Hematopoietic multipotent progenitor cell treated with erythropoietin and hydrocortisone succinate and interleukin-3 and kit ligand, for 4 days (in vitro differentiated cells): ENCODE measurements at regions not wholly inside any gene's neighbourhood (a gene's known extent, or its start where the extent isn't known, plus 50 kb on each side); places are given as distances from the start of the nearest gene placed in this dataset.
A peak's percentile ranks its signal among the peaks of the same experiment; 100 is the strongest.

Experiments used
- DNase-seq: peaks from one replicate; pipeline ENCODE4 v3.0.0-alpha.2; 2015

DNA sequence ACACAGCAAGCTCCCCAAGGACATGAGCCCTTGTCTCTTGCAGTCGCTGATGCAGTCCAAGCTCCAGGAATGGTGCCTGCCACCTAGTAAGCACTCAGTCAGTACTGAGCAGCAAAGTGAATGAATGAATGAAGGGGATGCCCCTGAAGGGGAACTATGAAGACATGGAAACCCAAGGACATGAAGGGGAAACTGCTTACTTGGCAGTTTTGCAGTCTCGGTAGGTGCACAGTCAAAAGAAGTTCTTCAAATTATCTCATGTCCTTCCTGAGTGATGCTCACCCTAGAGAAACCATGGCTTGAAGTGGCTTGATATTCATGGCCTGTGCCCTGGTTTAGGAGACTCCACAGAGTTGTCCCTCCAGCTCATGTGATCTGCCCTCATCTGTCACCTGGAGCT, 102.1 kb upstream of the DLX2 start:
- DNase-seq: no peak

DNA sequence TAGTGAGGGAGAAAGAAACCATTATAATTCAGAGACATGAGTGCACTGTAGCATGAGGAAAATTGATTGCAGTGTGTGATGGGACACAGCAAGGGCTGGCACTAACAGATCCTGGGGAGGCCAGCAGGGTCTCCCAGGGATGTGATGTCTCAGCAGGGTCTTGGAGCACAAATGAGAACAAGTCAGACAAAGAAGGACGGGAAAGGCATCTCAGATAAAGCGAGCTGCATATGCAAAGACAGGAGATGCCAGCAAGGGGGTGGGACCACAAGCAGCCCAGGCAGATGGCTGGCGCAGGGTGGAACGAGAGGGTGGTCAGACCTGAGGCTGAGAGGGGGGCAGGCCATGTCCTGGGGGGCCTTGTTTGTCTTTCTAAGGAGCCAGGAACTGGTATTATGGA, 102.6 kb upstream of the DLX2 start:
- no peak for DNase-seq

DNA sequence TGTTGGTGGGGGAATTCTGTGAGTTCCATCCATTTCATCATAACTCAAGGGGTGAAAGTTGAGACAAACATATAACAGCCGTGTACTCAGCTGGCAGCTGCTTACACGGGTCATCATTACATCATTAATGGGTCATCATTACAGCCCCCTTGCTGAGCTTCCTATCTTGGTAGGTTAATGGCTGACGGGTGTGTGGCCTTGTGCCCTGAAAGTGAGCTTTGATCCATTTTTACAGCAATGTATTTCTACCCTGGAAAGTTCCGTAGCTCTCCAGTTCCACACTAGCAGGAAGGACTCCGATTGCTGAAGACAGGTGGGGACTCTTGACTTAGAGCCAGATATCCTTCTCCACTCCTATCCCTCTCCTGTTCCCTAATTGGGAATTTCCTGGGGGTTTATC, 105.2 kb upstream of the DLX2 start:
- DNase-seq: no peak

DNA sequence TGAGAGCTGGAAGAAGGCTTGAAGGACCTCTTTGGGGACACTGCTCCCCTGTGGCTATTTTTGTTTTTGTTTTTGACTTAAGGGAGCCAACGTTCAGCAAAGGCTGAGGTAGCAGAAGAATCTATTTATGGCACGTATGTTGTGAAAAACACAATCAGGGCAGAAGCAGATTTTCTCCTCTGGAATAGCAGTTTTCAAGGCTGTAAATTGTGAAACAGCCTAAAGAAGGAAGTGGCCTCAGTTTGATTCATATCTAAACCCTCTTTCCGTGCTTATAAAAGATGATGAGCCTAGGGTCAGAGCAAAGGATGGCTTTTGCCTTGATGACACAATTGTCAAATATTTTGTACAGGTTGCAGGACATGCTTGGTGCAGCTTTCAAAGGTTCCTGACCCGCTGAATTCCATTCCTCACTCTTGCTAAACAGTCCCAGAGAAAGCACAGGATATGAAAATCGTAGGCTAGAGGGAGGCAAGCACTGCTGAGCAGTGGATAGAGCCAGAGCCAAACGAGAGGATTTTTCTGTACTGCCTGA, 106.2 kb upstream of the DLX2 start:
- peak; percentile 64 for DNase-seq

DNA sequence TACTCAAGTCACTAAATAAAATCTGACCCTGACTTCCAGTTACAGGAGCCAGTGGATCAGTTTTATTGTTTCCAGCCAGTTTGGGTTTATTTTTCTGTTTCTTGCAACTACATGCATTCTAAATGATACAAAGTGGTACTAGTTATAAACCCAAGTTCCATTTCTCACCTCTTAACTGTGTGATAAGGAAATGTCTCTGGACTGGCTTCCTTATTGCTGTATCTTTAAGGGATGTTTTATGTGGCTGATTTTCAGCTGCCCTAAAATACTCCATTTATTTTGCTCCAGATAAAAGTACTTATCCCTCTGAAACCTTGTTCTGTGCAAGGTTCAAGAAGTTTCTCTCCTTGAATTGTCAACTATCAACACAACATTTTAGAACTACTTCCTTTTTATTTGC, 107.9 kb upstream of the DLX2 start:
- DNase-seq: no peak

DNA sequence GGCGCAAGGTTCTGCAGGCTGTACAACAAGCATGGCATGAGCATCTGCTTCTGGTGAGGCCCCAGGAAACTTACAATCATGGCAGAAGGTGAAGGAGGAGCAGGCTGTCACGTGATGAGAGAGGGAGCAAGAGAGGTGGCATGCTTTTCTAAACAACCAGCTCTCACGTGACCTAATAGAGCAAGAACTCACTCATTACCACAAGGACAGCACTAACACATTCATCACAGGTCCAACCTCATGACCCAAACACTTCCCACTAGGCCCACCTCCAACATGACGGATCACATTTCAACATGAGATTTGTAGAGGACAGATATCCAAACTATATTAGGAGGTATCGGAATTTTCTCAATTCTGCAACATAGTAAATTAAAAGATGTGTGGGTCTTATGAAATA, 108.8 kb upstream of the DLX2 start:
- DNase-seq: no peak

DNA sequence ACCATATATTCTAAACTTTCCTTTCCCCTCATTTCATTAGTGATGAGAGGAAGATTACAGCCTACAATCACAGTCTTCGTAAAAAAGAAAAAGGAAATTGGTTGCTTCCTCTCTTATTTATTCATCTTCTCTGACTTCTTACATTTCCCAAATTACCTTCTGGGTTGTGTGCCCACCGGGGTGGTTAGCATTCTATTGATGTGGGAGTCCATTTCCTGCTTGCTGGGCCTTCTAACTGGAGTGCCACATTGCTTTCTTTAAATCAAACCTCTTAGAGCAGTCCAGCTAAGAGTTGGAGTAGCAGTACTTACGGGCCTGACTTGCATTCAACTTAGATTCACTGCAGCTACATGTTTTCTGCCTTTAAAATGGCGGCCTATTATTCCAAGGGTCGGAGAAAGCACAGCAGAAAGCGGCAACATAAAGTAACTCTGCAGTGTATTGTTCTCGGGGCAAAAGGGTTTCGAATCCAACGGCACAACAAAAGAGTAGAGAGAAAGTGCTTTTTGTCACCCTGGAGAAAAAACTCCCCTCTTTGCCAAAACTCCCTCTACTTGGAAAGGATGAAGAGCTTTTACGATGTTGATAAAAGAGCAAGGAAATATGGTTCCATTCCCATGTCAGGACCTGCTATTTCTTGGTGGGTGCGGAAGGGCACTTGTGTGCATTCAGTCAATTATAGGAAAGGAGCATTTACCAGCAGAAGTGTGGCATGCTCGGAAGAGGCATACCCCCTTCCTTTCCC, 110.6 kb upstream of the DLX2 start:
- no peak for DNase-seq

DNA sequence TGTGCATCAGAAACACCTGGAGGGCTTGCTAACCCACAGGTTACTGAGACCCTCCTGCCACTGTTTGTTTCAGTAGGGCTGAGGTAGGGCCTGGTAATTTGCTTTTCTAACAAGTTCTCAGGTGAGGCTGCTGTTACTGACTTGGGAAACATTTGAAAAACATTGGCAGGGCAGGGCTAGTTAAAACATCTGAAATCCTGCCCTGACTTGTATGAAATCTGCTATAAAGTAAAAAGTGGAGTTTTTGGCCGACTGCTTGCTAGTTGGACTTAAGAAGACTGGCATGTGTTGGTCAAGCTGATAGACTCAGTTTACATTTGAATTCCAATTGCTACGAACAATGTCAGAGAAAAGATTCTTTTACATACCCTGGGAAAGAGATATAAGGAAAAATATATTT, 111.6 kb upstream of the DLX2 start:
- no peak for DNase-seq

DNA sequence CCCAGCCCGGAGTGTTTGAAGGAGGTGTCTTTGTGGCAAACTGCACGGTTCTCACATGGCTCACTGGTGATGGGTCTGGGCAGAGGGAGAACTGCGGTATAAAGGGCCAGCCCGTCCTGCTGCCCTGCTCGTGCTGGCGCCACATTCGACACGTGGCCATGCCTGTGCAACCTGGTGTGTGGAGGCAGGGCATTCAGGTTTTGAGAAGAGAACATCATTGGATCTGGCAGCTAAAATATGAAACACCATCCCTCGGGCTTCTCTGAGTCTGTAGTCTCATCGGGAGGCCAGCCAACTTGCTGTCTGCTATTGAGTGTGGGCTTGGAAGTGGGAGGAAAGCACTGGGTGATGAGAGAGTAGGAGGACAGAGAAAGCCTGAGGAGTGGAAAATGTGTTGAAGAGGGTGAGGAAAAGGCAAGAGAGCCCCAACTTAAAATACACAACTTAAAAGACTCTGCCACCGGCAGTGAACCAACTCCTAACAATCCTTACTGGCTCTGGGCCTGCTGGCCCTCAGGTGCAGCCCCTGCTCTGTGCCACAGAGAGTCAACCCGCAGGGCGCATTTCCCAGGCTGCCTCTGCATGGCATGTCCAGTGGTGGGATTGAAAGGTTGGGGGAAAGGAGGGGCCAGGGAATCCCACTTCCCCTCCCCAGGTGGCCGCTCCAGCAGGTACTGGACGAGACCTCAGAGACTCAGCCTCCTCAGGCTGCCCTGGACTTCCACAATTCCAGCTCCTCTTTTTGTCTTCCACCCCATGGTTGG, 112.7 kb upstream of the DLX2 start:
- DNase-seq: no peak

DNA sequence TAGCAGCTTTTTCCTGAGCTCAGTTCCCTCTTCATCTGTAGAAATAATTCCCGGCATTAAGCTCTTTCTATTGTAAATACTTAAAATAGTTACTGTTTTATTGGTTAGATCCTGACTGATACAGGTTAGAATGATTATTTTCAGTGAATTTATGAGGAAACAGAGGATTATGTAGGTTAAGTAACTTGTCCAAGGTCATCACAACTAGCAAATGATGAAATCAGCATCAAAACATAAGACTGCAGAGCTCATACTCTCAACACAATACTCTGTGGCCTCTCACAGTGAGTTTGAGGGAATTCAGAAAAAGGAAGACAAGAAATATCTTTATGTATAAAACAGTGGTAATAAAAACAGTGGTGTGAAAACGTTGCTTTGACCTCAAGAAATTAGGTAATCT, 113.2 kb upstream of the DLX2 start:
- DNase-seq: no peak

DNA sequence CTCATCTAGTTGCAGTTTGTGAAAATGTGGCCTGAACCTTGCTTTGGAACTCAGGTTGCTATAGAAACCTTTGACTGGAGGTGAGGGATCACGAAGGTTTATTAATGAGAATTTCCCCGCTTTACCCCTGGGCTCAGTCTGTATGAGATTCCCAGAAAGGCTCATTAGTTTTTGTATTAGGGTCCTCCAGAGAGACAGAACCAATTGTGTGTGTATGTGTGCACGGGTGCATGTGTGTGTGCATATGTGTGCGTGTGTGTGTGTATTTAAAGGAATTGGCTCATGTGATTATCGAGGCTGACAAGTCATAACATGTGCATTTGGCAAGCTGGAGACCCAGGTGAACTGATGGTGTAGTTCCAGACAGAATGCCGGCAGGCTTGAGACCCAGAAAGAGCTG, 113.8 kb upstream of the DLX2 start:
- no peak for DNase-seq

DNA sequence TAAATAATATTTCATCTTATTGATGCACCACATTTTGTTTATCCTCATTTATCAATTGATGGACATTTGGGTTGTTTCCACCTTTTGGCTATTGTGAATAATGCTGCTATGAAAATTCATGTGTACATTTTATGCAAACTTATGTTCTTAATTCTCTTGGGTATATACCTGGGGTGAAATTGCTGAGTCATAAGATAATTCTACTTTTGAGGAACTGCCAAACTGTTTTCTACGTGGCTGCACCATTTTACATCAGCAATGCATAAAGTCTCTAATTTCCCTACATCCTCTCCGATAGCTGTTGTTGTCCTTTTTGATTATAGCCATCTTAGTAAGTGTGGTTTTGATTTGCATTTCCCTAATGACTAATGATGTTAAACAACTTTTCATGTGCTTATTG, 116.5 kb upstream of the DLX2 start:
- DNase-seq: peak; percentile 47

DNA sequence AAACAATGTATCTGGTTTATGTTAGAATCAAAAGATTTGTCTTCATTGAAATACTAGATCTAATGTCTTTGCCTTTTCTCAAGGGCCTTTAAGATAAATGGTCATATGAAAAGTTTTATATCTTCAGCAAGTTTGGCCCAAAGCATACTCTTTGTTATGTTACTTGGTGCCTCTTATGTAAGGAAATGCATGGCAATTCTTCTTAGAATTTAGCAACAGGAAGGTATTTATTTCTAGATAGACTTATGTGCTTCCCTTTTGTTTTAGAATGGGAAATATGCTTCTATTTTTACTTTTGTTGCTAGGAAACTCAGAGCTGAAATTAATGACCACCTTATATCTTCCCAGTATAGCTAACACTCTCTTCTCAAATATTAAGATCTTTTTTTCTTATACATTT, 117.4 kb upstream of the DLX2 start:
- peak; percentile 74 for DNase-seq

DNA sequence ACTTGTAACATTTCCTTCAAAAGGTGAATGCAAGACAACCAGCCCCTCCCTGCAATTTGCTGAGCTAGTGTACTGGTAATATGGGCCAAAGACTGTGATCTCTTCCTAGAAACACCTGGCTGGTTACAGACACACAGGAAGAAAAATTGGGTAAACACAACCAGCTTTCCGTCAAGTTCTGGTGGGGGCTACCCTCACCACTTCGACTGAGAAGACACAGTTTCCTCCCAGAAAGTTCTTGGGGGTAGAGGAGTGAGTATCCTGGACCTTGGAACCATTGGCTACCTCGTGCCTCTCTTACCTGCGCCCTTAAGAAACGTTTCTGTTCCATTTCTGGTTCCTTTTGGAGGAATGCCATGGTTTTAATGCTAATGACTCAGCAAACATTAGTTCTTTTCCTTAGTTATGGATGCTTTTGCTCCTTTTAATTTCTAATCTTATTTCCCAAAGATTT, 120.9 kb upstream of the DLX2 start:
- no peak for DNase-seq

DNA sequence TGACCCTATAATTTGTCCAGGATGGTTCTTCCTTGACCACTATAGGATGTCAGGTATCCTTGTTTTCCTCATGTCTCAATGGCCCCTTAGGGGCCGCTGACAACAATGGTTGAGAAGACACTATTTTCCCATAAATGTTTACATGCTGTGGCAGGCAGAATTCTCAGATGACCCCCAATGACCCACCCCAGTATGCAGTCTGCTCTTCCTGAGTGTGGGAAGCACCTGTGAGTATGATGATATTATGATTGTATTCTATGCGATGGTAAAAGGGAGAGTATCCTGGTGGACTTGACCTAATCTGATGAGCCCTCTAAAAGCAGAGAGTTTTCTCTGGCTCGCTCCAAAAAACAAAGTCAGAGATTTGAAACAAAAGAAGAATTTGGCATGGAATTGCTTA, 123.1 kb upstream of the DLX2 start:
- DNase-seq: no peak

DNA sequence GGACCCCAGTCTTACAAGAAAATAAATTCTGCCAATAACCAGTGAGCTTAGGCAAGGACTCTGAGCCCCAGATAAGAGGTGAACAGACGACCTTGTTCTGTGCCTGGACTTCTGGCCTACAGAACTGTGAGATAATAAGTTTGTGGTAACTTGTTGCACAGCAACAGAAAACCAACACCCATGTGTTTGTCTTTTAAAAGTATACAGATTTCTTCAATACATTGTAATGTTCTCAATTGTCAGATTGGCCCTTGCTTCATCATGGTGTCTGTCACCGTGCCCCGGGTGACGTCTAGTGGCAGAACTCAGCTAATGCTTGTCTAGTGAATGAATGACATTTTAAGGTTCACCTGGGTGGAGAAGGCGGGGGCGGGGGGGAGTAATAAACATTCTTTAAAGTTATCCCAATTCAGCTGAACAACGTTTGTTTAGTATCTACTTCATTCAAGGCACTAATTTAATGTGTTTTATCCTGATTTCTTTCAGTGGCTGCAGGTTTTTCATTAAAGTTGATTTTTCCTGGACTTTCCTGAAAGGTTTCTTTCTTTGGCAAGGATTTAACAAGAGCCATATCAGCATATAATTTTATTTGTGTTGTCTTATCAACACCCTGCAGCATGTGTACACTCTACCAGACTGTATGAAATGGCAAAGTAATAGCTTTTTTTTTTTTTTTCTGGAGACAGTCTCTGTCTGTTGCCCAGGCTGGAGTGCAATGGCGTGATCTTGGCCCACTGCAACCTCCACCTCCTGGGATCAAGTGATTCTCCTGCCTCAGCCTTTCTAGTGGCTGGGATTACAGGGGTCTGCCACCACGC, 123.8 kb upstream of the DLX2 start:
- peak; percentile 89 for DNase-seq

DNA sequence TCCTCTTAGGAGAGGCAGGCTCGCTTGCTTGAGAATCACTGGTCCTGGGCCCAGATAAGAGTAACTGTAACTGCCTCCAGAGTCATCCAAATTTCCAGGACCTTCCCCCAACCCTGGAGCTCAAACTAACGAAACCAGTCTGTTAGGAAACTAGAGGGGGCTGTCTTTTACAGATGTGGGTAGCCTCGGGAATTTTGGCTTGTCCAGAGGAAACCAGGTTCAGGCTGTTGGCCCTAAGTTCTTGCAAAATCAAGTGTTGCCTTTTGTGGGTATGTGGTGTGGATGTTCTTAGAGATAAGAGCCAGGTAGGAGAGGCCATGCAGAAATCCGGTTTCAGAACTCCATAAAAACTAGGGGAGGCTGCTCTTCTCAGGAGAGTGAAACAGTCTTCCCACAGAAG, 125.0 kb upstream of the DLX2 start:
- DNase-seq: peak; percentile 34

DNA sequence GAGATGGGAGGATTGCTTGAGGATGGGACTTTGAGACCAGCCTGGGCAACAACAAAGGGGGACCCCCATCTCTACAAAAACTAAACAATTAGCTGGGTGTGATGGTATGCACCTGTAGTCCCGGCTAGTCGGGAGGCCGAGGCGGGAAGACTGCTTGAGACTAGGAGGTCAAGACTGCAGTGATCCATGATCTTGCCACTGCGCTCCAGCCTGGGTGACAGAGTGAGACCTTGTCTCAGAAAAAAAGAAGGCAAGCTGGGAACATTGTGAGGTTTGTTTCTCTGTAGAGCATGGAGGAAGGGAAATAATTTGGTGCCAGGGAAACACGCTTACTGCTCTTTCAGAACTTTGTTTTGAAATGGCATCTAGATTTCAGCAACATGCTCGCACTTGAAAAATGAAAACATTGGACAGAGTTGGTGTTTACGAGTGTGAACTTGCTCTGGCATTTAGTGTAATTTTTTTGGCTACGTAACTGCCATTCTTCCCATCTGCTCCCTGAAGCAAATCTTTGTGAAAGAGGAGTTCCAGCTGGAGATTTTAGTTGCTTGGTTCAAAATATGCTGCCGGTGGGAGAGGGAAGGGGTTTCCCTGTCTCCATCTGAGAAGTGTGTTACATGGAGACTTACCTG, 125.6 kb upstream of the DLX2 start:
- no peak for DNase-seq

DNA sequence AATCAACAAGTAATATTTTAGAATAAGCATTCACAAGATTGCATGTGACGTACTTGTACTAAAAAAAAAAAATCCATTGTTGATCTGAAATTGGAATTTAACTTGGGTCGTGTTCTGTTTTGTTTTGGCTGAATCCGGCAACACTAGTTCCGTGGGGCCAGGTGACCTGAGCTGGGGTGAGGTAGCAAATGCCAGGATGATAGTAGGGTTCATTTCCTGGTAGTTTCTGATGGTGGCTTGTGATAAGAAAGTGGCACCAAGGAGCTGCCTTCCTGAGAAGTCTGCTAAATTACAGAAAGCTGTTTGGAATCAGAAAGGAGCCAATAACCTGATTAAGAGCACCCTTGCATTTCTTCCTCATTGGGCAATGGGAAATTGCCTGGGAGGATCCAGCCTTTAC, 126.4 kb upstream of the DLX2 start:
- DNase-seq: no peak

DNA sequence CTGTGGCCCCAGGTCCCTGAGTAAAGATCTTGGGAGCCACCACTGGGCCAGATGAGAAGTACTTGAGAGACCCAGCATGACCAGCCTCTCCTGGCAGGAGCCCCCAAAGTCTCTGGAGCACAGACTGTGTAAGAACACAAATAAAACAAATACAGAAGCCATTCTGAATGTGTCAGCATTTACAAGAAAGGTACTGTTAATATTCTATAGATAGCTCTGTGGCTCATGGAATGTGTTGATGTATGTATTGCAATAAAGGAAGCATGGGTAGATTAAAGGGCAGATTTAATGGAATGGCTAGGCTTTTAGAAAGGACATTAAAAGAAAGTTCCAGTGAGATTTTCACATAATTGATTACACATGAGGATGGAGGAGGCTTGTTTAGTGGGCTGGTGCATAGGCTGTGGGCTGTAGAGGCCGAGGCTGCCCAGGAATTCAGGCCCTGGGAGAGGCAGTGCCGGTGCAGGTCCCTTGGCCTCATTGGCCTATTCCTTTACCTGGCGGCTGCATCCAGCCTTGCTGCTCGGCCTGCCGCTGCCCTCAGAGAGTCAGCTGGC, 127.7 kb upstream of the DLX2 start:
- DNase-seq: no peak

DNA sequence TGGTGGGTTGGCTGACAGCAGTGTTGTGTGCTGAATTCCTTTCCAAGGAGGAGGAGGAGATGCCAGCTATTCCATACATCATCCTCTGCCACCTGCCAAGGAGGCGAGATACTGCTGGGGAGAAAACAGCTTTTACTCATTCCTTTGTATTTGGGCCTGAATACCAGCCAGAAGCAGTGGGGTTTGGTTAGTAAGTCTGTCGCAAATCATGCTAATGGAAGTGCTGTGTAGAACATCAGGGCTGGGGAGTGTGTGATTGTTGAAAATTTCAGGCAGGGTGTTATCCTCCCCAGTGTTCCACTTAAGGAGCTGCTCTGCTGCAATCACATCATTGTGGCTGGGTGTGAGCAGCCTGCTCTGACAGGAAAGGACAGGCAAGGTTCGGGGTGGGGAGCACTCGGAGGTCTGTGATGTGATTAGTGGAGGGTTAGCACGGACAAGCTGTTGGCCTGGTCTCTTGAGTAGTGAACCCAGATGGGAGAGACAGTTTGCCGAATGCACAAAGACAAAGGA, 128.2 kb upstream of the DLX2 start:
- no peak for DNase-seq

DNA sequence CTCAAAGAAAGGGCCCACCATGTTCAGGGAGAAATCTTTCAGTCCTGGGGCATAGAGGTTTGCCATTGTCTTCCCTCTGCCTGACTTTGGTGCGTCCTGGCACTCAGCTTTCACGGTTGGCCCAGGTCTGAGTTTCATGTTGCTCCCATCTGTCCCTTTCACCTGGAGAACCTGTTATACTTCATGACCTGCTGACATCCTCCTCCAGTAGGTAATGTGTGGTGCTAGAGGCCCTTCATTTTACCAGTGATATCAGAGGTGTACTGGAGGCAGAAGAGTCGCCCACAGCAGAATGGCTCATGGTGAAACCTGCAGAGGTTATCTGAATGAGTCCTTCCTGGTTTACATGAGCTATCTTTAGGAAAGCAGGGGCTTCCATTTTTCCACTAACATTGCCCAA, 128.8 kb upstream of the DLX2 start:
- DNase-seq: no peak
